ENCODE measurements at regions not wholly inside any gene's neighbourhood (a gene's known extent, or its start where the extent isn't known, plus 50 kb on each side); places are given as distances from the start of the nearest gene placed in this dataset.

- H3K4me3 ChIP-seq: no peak overlapping the region
These were observed 447.4 kb upstream of the TRIB2 start for GRCh38 chr2:12269041-12269972.

GRCh38 chr2:12270876-12271588 lies 445.7 kb upstream of the TRIB2 start:
- H3K4me1 ChIP-seq: no peaks in the 10 kb centered on the region
- H3K36me3 ChIP-seq: no peaks in the 10 kb centered on the region
- DNase-seq: no peak
- no peak overlapping the region for H3K4me3 ChIP-seq
- intact Hi-C loops (cut with DNase I): no loop called here
- no peak overlapping the region for H3K9ac ChIP-seq (ENCODE audit: low read depth in 2 of 2, low read length in 2 of 2)
- no peaks in the 10 kb centered on the region for H3K27me3 ChIP-seq
- TF ChIP-seq CTCF (IDR thresholded peaks at IDR 0.05): no peak
- H3K27ac ChIP-seq: no peak overlapping the region
- H3K9me3 ChIP-seq: no peaks in the 10 kb centered on the region

More at GRCh38 chr2:12269041-12269972, 447.4 kb upstream of the TRIB2 start:
- Histone ChIP-seq H3K4me1 (no peaks in the 10 kb centered on the region), H3K9ac (ENCODE audit: low read depth in 2 of 2, low read length in 2 of 2) (no peak overlapping the region), H3K9me3 (no peaks in the 10 kb centered on the region), H3K27me3 (no peaks in the 10 kb centered on the region), H3K36me3 (no peaks in the 10 kb centered on the region), H3K27ac (no peak overlapping the region)
- TF ChIP-seq CTCF (IDR thresholded peaks at IDR 0.05): no peak
- intact Hi-C loops (cut with DNase I): no loop called here
- DNase-seq: no peak

- no peak for DNase-seq
- intact Hi-C loops (cut with DNase I): no loop called here
- H3K27me3 ChIP-seq: no peaks in the 10 kb centered on the region
These were observed 445.1 kb upstream of the TRIB2 start for GRCh38 chr2:12271589-12271984.

GRCh38 chr2:12273111-12273510 lies 443.6 kb upstream of the TRIB2 start:
- Histone ChIP-seq H3K4me1 (no peaks in the 10 kb centered on the region), H3K9me3 (no peaks in the 10 kb centered on the region), H3K4me3 (no peak overlapping the region), H3K27ac (no peak overlapping the region), H3K27me3 (no peaks in the 10 kb centered on the region), H3K36me3 (no peaks in the 10 kb centered on the region), H3K9ac (ENCODE audit: low read depth in 2 of 2, low read length in 2 of 2) (no peak overlapping the region)
- no peak for TF ChIP-seq CTCF (IDR thresholded peaks at IDR 0.05)
- intact Hi-C loops (cut with DNase I): no loop called here
- DNase-seq: no peak

More at GRCh38 chr2:12271589-12271984, 445.1 kb upstream of the TRIB2 start:
- Histone ChIP-seq H3K4me1 (no peaks in the 10 kb centered on the region), H3K36me3 (no peaks in the 10 kb centered on the region), H3K9me3 (no peaks in the 10 kb centered on the region), H3K4me3 (no peak overlapping the region), H3K27ac (no peak overlapping the region), H3K9ac (ENCODE audit: low read depth in 2 of 2, low read length in 2 of 2) (no peak overlapping the region)
- TF ChIP-seq CTCF (IDR thresholded peaks at IDR 0.05): no peak

- Histone ChIP-seq H3K4me1 (no peaks in the 10 kb centered on the region), H3K4me3 (no peak overlapping the region), H3K27me3 (no peaks in the 10 kb centered on the region), H3K9me3 (no peaks in the 10 kb centered on the region), H3K36me3 (no peaks in the 10 kb centered on the region), H3K27ac (no peak overlapping the region), H3K9ac (ENCODE audit: low read depth in 2 of 2, low read length in 2 of 2) (no peak overlapping the region)
- intact Hi-C loops (cut with DNase I): no loop called here
- DNase-seq: no peak
- no peak for TF ChIP-seq CTCF (IDR thresholded peaks at IDR 0.05)
These were observed 442.1 kb upstream of the TRIB2 start for GRCh38 chr2:12274591-12274990.

Data from colonic mucosa (tissue), 4 donors.